ENCODE measurements at regions not wholly inside any gene's neighbourhood (a gene's known extent, or its start where the extent isn't known, plus 50 kb on each side); places are given as distances from the start of the nearest gene placed in this dataset.
"Not testable (repeated sequence)": the region's sequence is repeated elsewhere in the genome, so short reads cannot be mapped to it uniquely, and the experiment has no call there.

- not testable (repeated sequence) for DNase-seq
These were observed 51.5 kb upstream of the CDC42EP3 start for GRCh38 chr2:37722971-37723370.

GRCh38 chr2:37730037-37730818 is 58.8 kb upstream of the CDC42EP3 start:
- no peak for DNase-seq

DNA sequence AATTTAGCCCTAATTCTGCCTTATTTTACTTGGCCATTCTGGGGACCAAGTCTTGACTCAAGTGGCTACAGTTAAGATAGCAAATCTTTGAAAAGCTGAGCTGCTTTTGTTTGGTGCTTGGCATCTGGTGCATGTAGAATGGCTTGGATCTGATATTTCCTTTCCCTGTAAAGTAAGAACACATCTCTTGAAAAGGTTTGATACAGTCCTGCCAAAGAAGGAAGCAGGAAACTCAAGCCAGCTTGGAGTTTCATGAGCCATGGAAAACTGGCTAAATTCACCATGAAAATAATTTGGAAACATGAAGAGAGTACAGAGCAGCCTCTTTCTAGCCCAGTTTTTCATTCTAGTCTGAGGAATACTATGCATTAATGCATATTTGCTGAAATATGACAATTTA is 61.0 kb upstream of the CDC42EP3 start:
- DNase-seq = not testable (repeated sequence)

GRCh38 chr2:37733251-37733650 is 61.8 kb upstream of the CDC42EP3 start:
- DNase-seq = no peak

GRCh38 chr2:37733955-37734354 is 62.5 kb upstream of the CDC42EP3 start:
- DNase-seq = not testable (repeated sequence)

- not testable (repeated sequence) for DNase-seq
These were observed 63.6 kb upstream of the CDC42EP3 start for GRCh38 chr2:37734891-37735523.

GRCh38 chr2:37735524-37735910 is 64.1 kb upstream of the CDC42EP3 start:
- peak; percentile 75 for DNase-seq

DNA sequence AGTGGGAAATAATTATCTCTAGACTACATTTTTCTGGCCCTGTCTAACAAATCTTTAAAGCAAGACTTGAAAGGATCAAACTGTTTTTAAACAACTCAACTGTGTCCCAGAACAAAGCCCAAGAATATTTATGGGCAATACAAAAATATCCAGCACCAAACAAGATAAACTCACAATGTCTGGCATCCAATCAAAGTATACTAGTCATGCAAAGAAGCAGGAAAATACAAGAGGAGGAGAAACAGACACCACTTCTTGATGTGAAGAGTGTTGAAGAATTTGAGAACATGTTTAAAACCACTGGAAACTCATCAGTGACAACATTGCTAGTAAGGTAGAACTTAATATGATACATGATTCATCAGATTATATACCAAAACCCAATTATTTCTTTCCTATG is 66.1 kb upstream of the CDC42EP3 start:
- DNase-seq = peak; percentile 35

GRCh38 chr2:37738266-37738885 is 66.9 kb upstream of the CDC42EP3 start:
- DNase-seq = no peak

GRCh38 chr2:37739153-37739552 is 67.7 kb upstream of the CDC42EP3 start:
- DNase-seq = no peak

GRCh38 chr2:37740164-37740739 is 68.8 kb upstream of the CDC42EP3 start:
- DNase-seq = no peak

DNA sequence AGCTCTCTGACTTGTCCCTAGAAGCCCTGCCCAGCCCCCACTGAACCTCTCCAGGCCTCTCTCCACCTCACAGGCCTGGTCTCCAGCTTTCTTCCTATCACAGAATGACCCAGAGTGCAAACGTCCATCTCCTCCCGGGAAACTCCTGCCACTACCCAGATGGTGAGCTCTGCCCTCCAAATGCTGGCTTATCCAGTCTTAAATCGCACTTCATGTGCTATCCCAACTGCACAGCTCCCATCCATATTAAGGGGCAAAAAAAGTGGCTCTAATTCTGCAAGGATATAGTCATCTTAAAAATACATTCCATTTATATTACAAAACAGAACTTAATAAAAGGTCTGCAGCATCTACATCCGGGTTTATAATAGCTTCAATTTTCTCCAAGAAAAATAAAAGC is 70.8 kb upstream of the CDC42EP3 start:
- no peak for DNase-seq

DNA sequence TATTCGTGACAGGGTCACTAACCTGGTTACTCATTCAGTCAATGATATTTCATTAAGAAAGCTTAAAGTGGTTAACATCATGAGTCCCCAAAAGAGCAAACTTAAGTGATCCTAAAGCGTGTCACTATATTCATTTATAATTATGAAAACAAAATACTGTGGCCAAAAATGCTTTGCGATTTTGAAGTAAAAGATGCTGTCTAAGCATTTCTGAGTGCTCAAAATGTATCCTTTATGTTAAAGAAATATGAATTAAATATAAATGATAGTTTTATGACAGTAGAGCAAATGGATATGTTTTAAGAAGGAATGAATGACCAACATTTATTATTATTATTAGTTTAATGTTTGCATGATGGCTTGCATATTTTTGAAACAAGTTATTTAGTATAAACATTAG is 72.6 kb upstream of the CDC42EP3 start:
- no peak for DNase-seq

DNA sequence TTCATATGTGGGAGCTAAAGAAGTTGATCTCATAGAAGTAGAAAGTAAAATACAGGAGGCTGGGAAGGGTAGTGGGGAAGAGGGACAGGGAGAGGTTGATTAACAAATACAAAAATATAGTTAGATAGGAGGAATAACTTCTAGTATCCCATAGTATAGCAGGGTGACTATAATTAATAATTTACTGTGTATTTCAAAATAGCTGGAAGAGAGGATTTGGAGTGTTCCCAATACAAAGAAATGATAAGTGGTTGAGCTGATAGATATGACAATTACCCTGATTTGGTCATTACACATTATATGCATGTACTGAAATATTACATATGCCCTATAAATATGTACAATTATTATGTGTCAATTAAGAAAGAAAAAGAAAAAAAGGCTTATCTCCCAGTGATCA is 73.5 kb upstream of the CDC42EP3 start:
- not testable (repeated sequence) for DNase-seq

DNA sequence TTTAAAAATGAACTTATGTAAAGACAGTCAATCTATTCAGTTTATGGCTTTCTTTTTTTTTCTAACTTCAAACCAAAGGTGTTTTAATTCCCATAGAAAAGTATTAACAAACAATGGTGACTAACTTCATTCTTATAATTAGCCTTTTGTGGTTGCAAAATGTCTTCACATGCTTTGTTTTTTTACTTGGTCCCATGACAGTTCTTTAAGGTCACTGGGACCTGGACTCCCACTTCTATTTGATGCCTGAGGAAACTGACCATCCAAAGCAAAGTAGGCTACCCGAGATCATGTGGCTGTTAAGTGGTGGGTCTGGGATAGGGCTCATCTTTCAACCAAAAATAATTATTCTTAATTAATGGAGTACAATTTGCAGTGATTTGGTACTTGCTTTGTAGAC is 74.6 kb upstream of the CDC42EP3 start:
- not testable (repeated sequence) for DNase-seq

DNA sequence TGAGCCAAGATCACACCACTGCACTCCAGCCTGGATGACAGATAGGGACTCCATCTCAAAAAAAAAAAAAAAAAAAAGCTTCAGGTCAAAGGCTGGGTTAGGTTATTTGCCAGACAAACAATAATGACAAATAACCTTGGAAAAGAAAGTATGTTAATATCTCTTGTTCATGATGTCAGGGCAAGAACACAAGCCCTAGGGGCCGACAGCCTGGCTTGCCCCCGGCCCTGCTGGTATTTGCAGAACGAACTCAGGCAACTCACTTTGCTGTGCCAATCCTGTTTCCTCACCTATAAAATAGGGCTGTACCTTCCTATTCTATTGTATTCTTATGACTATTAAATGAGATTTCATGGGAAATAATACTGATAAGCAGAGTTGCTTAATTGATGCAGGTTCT is 75.4 kb upstream of the CDC42EP3 start:
- no peak for DNase-seq

GRCh38 chr2:37748541-37748940 is 77.1 kb upstream of the CDC42EP3 start:
- peak; percentile 57 for DNase-seq

DNA sequence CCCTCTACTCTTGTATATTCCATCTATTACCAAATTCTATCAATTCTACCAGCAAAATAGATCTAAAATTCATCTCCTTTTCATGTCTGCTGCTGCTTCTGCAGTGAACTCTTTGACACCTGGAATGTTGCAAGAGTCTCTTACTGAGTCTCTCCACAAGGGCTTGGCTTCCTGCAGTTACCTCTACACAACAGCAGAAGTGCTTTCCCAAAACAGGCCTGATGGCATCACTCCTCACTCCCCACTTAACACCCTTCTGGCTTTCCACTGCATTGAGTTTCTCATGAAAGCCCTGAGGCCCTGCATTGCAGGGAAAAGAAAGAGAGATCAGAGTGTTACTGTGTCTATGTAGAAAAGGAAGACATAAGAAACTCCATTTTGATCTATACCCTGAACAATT is 78.8 kb upstream of the CDC42EP3 start:
- peak; percentile 65 for DNase-seq

GRCh38 chr2:37752766-37753165 is 81.3 kb upstream of the CDC42EP3 start:
- no peak for DNase-seq

GRCh38 chr2:37753758-37754157 is 82.3 kb upstream of the CDC42EP3 start:
- DNase-seq = no peak

DNA sequence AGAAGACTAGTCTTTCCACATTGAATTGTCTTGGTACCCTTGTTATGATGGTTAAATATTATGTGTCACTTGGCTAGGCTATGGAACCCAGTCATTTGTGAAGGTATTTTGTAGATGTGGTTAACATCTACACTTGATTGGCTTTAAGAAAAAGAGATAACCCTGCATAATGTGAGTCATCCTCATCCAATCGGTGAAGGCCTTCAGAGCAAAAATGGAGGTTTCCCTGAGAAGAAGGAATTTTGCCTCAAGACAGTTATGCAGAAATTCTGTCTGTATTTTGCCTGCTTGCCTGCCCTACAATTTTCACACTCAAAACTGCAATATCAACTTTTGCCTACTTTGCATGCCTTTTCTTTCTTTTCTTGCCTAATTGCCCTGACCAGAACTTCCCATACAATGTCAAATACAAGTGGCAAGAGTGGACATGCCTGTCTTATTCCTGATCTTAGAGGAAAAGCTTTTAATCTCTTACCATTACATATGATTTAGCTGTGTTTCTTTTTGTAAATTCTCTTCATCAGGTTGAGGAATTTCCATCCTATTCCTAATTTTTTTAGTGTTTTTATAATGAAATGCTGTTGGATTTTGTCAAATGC is 84.6 kb upstream of the CDC42EP3 start:
- DNase-seq = not testable (repeated sequence)

GRCh38 chr2:37757456-37757855 is 86.0 kb upstream of the CDC42EP3 start:
- DNase-seq = not testable (repeated sequence)

- DNase-seq = not testable (repeated sequence)
These were observed 86.7 kb upstream of the CDC42EP3 start for GRCh38 chr2:37758141-37758601.
